H1 (cell line): ENCODE measurements at regions not wholly inside any gene's neighbourhood (a gene's known extent, or its start where the extent isn't known, plus 50 kb on each side); places are given as distances from the start of the nearest gene placed in this dataset.
"Not testable (repeated sequence)": the region's sequence is repeated elsewhere in the genome, so short reads cannot be mapped to it uniquely, and the experiment has no call there.

Experiments
- CTCF ChIA-PET: fragments of 300-600 bp; sonication (Branson Sonifier 250); formaldehyde crosslinking; loops from one replicate; lab custom pipeline; 2021; ENCODE audit not compliant: partially characterized antibody; lab: Charles Lee
- POLR2A ChIA-PET: fragments of 300-600 bp; sonication (Branson Sonifier 250); formaldehyde crosslinking; loops from one replicate; lab custom pipeline; 2021; ENCODE audit warnings: inconsistent platforms; ENCODE audit not compliant: partially characterized antibody; lab: Charles Lee
- DNase-seq, 2 experiments: peaks; one replicate each; pipeline versions ENCODE4 v3.0.0 to v3.0.0-alpha.2; 2010 to 2022; ENCODE audit warnings: low spot score in 2 of 2, low read depth in 1 of 2, mixed read lengths in 1 of 2
- FAIRE-seq: peaks from 2 replicates; lab custom pipeline; 2011; peaks lifted over from hg19 to GRCh38; lab: Jason Lieb, UNC
- H2AFZ ChIP-seq: 2 replicates; pipeline ENCODE4 v1.8.1; 2012; ENCODE audit warnings: low read length, inconsistent platforms
- H2AK5ac ChIP-seq: 2 replicates; pipeline ENCODE4 v1.6.1; 2013; ENCODE audit warnings: low read depth, low read length
- H2BK120ac ChIP-seq: replicated peaks from 2 replicates; pipeline ENCODE3; 2013; ENCODE audit warnings: low read depth, low read length, inconsistent platforms
- H2BK12ac ChIP-seq: 2 replicates; pipeline ENCODE4 v1.6.1; 2013; ENCODE audit warnings: low read depth, low read length
- H2BK15ac ChIP-seq: 2 replicates; pipeline ENCODE4 v1.6.1; 2013; ENCODE audit warnings: low read length
- H2BK20ac ChIP-seq: 2 replicates; pipeline ENCODE4 v1.6.1; 2013; ENCODE audit warnings: low read length
- H2BK5ac ChIP-seq: 2 replicates; pipeline ENCODE4 v1.6.1; 2013; ENCODE audit warnings: low read depth, low read length
- H3K14ac ChIP-seq: 2 replicates; pipeline ENCODE4 v1.6.1; 2013; ENCODE audit warnings: inconsistent platforms; ENCODE audit not compliant: insufficient read length
- H3K18ac ChIP-seq: 2 replicates; pipeline ENCODE4 v1.6.1; 2013; ENCODE audit warnings: low read length; ENCODE audit errors: extremely low read depth
- H3K23ac ChIP-seq: 2 replicates; pipeline ENCODE4 v1.6.1; 2013; ENCODE audit warnings: inconsistent platforms; ENCODE audit not compliant: insufficient read length
- H3K23me2 ChIP-seq: 2 replicates; pipeline ENCODE4 v1.6.1; 2013; ENCODE audit warnings: low read depth, low read length
- H3K27ac ChIP-seq: 2 replicates; pipeline ENCODE4 v1.6.1; 2011; ENCODE audit warnings: low read depth, low read length, inconsistent platforms
- H3K27me3 ChIP-seq, 4 experiments: replicated peaks in 1 of 4; 1 replicate in 1 of 4; 2 replicates in 3 of 4; pipeline versions ENCODE4 v1.6.1 to v1.8.1; 2011 to 2013; ENCODE audit warnings: low read length in 3 of 4, mild to moderate bottlenecking in 3 of 4, inconsistent platforms in 2 of 4, mixed read lengths in 2 of 4, moderate library complexity in 1 of 4; ENCODE audit not compliant: control insufficient read depth in 3 of 4, insufficient read depth in 3 of 4; ENCODE audit errors: extremely low read depth in 1 of 4
- H3K36me3 ChIP-seq, 4 experiments: 2 replicates each; pipeline versions ENCODE4 v1.6.1 to v1.8.1; 2011 to 2013; ENCODE audit warnings: mild to moderate bottlenecking in 4 of 4, low read length in 3 of 4, moderate library complexity in 2 of 4, control low read depth in 1 of 4, inconsistent platforms in 1 of 4; ENCODE audit not compliant: insufficient read depth in 4 of 4, control insufficient read depth in 2 of 4
- H3K4ac ChIP-seq: replicated peaks from 2 replicates; pipeline ENCODE3; 2013; ENCODE audit warnings: low read length, low read depth, mixed read lengths, inconsistent platforms; ENCODE audit not compliant: insufficient read length
- H3K4me1 ChIP-seq, 4 experiments: replicated peaks in 1 of 4; 1 replicate in 1 of 4; 2 replicates in 3 of 4; pipeline versions ENCODE4 v1.6.1 to v1.8.1; 2011 to 2013; ENCODE audit warnings: low read length in 3 of 4, inconsistent platforms in 2 of 4, mixed read lengths in 1 of 4; ENCODE audit not compliant: insufficient read depth in 4 of 4, control insufficient read depth in 3 of 4
- H3K4me2 ChIP-seq, 2 experiments: 2 replicates each; pipeline versions ENCODE4 v1.6.1 to v1.8.1; 2011 to 2013; ENCODE audit warnings: low read depth in 2 of 2, low read length in 2 of 2, control low read depth in 1 of 2, inconsistent platforms in 1 of 2, mild to moderate bottlenecking in 1 of 2; ENCODE audit not compliant: insufficient read depth in 1 of 2
- H3K4me3 ChIP-seq, 4 experiments: fragments of 200-600, 300-600 bp in 1 of 4; sonication (generic), shearing (Covaris generic), sonication (Bioruptor Twin) in 1 of 4; 2 replicates each; pipeline versions ENCODE4 v1.5.1 to v1.8.1; 2011 to 2016; ENCODE audit warnings: low read length in 4 of 4, low read depth in 3 of 4, control low read depth in 2 of 4, inconsistent platforms in 2 of 4, mild to moderate bottlenecking in 2 of 4, mixed read lengths in 1 of 4, moderate library complexity in 1 of 4; ENCODE audit not compliant: insufficient read depth in 2 of 4; ENCODE audit errors: extremely low read depth in 1 of 4
- H3K56ac ChIP-seq: replicated peaks from 2 replicates; pipeline ENCODE3; 2013; ENCODE audit warnings: low read depth, mild to moderate bottlenecking, mixed read lengths, low read length, inconsistent platforms; ENCODE audit not compliant: insufficient read length
- H3K79me1 ChIP-seq: 2 replicates; pipeline ENCODE4 v1.6.1; 2013; ENCODE audit warnings: low read depth, low read length, control low read depth
- H3K79me2 ChIP-seq, 2 experiments: 2 replicates each; pipeline versions ENCODE4 v1.6.1 to v1.8.1; 2012 to 2013; ENCODE audit warnings: low read length in 2 of 2, mild to moderate bottlenecking in 2 of 2, inconsistent platforms in 1 of 2; ENCODE audit not compliant: insufficient read depth in 2 of 2, control insufficient read depth in 1 of 2
- H3K9ac ChIP-seq, 4 experiments: replicated peaks in 1 of 4; 1 replicate in 1 of 4; 2 replicates in 3 of 4; pipeline versions ENCODE4 v1.6.1 to v1.8.1; 2011 to 2013; ENCODE audit warnings: low read depth in 3 of 4, low read length in 3 of 4, control low read depth in 2 of 4, mild to moderate bottlenecking in 2 of 4, moderate library complexity in 2 of 4, inconsistent platforms in 1 of 4; ENCODE audit errors: extremely low read depth in 1 of 4
- H3K9me3 ChIP-seq, 2 experiments: 2 replicates each; pipeline versions ENCODE4 v1.6.1 to v1.8.1; 2012 to 2013; ENCODE audit warnings: mild to moderate bottlenecking in 2 of 2, moderate library complexity in 2 of 2, control low read depth in 1 of 2, inconsistent platforms in 1 of 2, low read depth in 1 of 2, low read length in 1 of 2, mixed read lengths in 1 of 2; ENCODE audit not compliant: insufficient read depth in 2 of 2
- H4K20me1 ChIP-seq, 2 experiments: replicated peaks in 1 of 2; 2 replicates each; pipeline versions ENCODE3 to v1.8.1; 2011 to 2013; ENCODE audit warnings: inconsistent platforms in 2 of 2, low read length in 2 of 2, mild to moderate bottlenecking in 1 of 2; ENCODE audit not compliant: insufficient read depth in 2 of 2, control insufficient read depth in 1 of 2
- H4K5ac ChIP-seq: 2 replicates; pipeline ENCODE4 v1.6.1; 2013; ENCODE audit warnings: low read length, low read depth, mixed read lengths, inconsistent platforms; ENCODE audit not compliant: insufficient read length
- H4K8ac ChIP-seq: 2 replicates; pipeline ENCODE4 v1.8.0; 2013; ENCODE audit warnings: mild to moderate bottlenecking, moderate library complexity, low read length, inconsistent platforms; ENCODE audit not compliant: insufficient read depth; ENCODE audit errors: extremely low read depth
- H4K91ac ChIP-seq: replicated peaks from 2 replicates; pipeline ENCODE3; 2013; ENCODE audit warnings: low read length, mixed read lengths, inconsistent platforms; ENCODE audit not compliant: insufficient read length
- SIRT6 ChIP-seq: IDR thresholded peaks from one replicate; pipeline ENCODE4 v1.7.1; 2012; ENCODE audit warnings: low read length, inconsistent platforms
- WGBS, 2 experiments: shearing (Covaris generic) in 1 of 2; methylation state at CpG; one replicate each; pipeline versions ENCODE4 v1.1.6 to v1.1.7; 2013 to 2015; ENCODE audit warnings: low lambda C conversion rate in 2 of 2, mixed read lengths in 2 of 2, inconsistent platforms in 1 of 2, low coverage in 1 of 2, missing lambda C conversion rate in 1 of 2; ENCODE audit not compliant: insufficient replicate concordance in 2 of 2, insufficient coverage in 1 of 2, insufficient read length in 1 of 2; ENCODE audit errors: extremely low coverage in 1 of 2, missing lambda C conversion rate in 1 of 2; 5-methylcytosine and 5-hydroxymethylcytosine counted together

DNA sequence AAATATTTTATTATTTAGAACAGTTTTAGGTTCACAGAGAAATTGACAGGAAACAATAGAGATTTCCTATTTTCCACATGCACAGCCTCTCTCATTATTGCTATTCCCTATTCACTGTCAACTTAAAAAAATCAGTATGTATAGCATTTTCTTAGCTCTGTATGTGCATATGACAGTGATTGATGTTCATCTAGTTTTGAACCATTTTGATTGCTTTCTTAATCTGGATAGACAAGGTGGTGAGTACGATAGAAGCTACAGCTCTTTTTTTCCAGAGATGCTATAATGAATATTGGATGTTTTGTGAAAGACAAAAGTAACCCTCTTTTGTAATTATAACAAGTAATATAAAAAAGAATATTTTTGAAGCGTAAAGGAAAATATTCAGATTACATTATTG, 201.2 kb upstream of the ARRDC3 start:
- Histone ChIP-seq H2BK15ac (no peak overlapping the region), H2AFZ (no peak overlapping the region), H2BK5ac (no peak overlapping the region), H3K79me1 (no peaks in the 10 kb centered on the region), H3K9ac (no peak overlapping the region), H3K4me3 (no peak overlapping the region), H2BK20ac (no peak overlapping the region), H4K8ac (no peak overlapping the region), H3K27me3 (no peaks in the 10 kb centered on the region), H4K91ac (no peak overlapping the region), H2BK120ac (no peak overlapping the region), H3K14ac (no peak overlapping the region), H4K5ac (no peak overlapping the region), H3K4ac (no peak overlapping the region), H3K23ac (no peak overlapping the region), H3K23me2 (no peaks in the 10 kb centered on the region), H2AK5ac (no peak overlapping the region), H2BK12ac (no peak overlapping the region), H3K27ac (no peak overlapping the region), H3K56ac (no peak overlapping the region), H4K20me1 (no peaks in the 10 kb centered on the region), H3K18ac (no peak overlapping the region), H3K79me2 (no peaks in the 10 kb centered on the region), H3K4me2 (no peak overlapping the region), H3K36me3 (no peaks in the 10 kb centered on the region), H3K9me3 (peaks cover 2 to 9% of the 10 kb centered on the region in 2 experiments; a peak in 3 of 4 replicates), H3K4me1 (no peaks in the 10 kb centered on the region)
- WGBS, 2 experiments: 88% methylated on average over 2 of the region's 2 CpGs; no CpG with 5 or more reads in 1 of the 2 experiments
- TF ChIP-seq SIRT6: no peak
- FAIRE-seq: no peak
- ChIA-PET POLR2A (no interaction called here), CTCF (interaction anchor here (1.2 kb wide), 1 partner anchor 57 kb away, joined by 3 read pairs; no protein-coding TSS in a partner anchor)
- DNase-seq: no peak

DNA sequence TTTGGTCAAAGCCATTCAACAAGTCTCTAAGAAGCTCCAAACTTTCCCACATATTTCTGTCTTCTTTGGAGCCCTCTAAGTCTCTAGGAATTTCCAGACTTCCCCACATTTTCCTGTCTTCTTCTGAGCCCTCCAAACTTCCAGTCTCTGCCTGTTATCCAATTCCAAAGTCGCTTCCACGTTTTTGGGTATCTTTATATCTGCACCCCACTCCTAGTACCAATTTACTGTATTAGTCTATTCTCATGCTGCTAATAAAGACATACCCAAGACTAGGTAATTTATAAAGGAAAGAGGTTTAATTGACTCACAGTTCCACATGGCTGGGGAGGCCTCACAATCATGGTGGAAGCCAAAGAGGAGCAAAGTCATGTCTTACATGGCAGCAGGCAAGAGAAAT, 182.9 kb upstream of the ARRDC3 start:
- FAIRE-seq, H3K18ac ChIP-seq, H2AFZ ChIP-seq, CTCF ChIA-PET, H3K23me2 ChIP-seq, POLR2A ChIA-PET, H3K79me2 ChIP-seq, H2BK12ac ChIP-seq, H2BK20ac ChIP-seq, H2BK15ac ChIP-seq, H3K4ac ChIP-seq, H3K56ac ChIP-seq, DNase-seq, H3K27me3 ChIP-seq, H3K4me3 ChIP-seq, H3K9me3 ChIP-seq, H2AK5ac ChIP-seq, H3K27ac ChIP-seq, H3K4me2 ChIP-seq, H4K20me1 ChIP-seq, H3K36me3 ChIP-seq, H3K23ac ChIP-seq, H3K79me1 ChIP-seq, H3K4me1 ChIP-seq, H3K14ac ChIP-seq, H3K9ac ChIP-seq, H4K5ac ChIP-seq, H2BK120ac ChIP-seq, H2BK5ac ChIP-seq, H4K8ac ChIP-seq, H4K91ac ChIP-seq: not testable (repeated sequence)
- WGBS, 2 experiments: 100% methylated on average over 2 of the region's 2 CpGs; no CpG with 5 or more reads in 1 of the 2 experiments
